T-helper 1 cell (primary cell): ENCODE measurements at regions not wholly inside any gene's neighbourhood (a gene's known extent, or its start where the extent isn't known, plus 50 kb on each side); places are given as distances from the start of the nearest gene placed in this dataset.
"Not testable (repeated sequence)": the region's sequence is repeated elsewhere in the genome, so short reads cannot be mapped to it uniquely, and the experiment has no call there.

Experiments used
- DNase-seq, 5 donors: peaks; one replicate each; pipeline ENCODE4 v3.0.0-alpha.2; 2012 to 2020

DNA sequence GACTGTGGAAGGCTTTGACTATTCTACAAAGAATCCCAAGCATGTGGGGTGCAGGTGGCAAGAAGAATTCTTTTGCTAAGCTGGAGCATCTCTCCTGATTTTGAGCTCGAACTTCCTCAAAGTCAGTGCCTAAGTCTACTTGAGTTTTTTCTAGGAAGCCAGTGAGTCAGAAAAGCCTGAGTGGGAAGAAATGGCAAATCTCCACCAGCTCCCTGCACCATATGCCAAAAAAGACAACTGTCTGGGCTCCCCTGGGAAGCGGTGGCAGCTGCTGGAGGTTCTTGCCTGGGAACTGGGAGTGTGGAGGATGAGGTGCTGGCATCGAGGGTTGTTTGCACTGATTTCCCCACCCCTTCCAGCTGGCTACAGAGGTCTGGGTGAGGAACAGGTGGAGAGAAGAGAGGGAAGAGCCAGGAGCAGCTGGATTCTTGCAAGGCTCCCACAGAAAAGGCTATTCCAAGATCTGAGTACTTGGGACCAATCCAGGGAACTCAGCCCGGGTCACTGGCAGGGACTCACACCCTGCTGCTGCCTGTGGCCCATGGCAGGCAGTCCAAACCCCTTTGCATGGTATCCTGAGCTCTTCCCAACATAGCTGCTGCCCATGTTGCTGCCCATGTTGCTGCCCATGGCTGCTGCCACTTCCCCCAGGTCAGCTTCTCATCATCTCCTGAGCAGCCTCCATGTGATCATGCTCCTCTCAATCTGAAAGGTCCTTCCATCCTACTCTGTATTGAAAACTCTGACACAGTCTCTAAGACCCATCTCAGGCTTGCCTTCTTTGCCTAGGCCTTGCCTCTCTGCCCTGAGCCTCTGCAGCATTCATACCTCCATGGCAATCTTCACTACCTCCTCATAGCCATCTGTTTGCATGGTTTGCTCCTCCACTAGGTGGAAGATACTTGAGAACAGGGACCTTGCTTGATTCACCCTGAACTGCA lies 128.3 kb upstream of the SPATS2L start:
- no peak for DNase-seq

DNA sequence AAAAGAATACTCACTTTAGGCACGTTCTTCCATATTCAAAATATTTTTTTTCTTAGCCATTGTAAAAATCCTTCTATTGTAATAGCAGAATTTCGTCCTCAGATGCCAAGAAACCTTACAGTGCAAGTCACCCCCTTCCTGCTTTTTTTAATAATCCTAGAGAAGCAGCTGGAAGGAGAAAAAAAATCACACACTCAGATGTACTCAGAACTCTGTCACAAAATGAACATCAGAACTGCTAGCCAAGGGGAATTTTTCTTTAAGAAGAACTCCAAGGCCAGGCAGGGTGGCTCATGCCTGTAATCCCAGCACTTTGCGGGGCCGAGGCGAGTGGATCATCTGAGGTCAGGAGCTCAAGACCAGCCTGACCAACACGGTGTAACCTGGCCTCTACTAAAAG lies 127.3 kb upstream of the SPATS2L start:
- no peak for DNase-seq

- DNase-seq: no peak
Measured at GRCh38 chr2:200180943-200181342, 125.5 kb upstream of the SPATS2L start.

- no peak for DNase-seq
Measured at GRCh38 chr2:200181755-200182154, 124.7 kb upstream of the SPATS2L start.

GRCh38 chr2:200184748-200185627 lies 121.5 kb upstream of the SPATS2L start:
- DNase-seq: no peak

DNA sequence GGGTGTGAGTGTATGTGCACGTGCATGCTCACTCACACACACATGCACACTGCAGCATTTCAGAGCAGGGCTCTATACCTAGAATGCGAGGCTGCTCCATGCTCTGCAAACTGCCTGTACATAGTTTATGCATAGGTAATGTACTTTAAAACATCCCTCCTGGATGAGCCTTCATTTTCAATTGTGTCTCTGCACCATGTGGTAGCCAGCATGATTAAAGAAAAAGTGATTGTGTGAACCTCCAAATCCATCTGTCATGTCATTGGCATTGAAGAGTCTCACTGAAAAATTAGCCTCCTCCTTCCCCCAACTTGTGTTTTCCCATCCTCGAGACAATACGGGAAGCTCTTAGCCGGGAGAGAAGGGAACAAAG lies 120.9 kb upstream of the SPATS2L start:
- DNase-seq: no peak

DNA sequence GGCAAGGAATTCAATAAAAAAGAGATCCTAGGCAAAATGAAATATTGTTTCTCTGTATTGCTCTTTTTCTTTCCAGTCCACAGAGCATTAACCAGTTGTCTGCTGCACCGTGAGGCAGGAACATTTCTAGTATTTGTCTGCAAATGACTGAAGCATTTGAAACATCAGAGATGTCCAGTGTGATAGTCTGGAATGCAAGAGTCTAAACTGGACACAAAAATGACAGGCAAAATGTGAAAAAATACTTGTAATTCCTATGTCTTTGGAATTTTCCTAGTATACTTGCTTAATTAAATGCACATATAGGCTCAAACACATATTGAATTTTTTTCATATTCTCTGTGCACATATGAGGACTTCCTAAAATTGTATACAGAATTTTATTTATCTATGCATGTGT lies 120.5 kb upstream of the SPATS2L start:
- no peak for DNase-seq

DNA sequence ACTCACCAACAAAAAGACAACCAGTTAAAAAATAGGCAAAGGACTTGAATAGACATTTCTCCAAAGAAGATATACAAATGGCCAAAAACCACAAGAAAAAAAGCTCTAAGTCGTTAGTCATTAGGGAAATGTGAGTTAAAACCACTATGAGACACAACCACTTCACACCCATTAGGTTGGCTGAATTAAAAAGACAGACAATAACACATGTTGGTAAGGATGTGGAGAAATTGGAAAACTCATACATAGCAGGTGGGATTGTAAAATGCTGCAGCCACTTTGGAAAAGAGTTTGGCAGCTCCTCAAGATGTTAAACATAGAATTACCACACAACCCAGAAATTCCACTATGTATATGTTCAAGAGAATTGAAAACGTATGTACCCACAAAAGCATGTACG lies 117.6 kb upstream of the SPATS2L start:
- DNase-seq: no peak

DNA sequence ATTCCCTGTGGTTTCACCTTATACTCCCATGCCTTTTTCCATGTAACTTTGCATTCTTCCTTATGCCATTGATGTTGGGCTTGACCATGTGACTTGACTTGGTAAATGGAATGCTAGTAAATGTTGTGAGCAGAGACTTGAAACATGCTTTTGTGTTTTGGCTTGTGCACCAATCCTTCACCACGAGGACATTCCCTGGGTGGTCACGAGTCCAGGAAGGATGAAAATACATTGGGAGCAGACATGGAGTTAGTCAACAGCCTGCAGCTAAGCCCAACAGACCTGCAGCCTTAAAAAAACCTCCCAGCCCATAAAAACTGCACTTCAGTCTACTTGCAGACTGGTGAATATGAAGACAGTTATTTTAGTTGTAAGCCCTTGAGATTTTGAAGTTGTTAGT lies 116.5 kb upstream of the SPATS2L start:
- DNase-seq: no peak

GRCh38 chr2:200193331-200193730 lies 113.2 kb upstream of the SPATS2L start:
- DNase-seq: no peak

GRCh38 chr2:200193791-200194190 lies 112.7 kb upstream of the SPATS2L start:
- no peak for DNase-seq

- no peak for DNase-seq
Measured at GRCh38 chr2:200194746-200195145, 111.7 kb upstream of the SPATS2L start.

DNA sequence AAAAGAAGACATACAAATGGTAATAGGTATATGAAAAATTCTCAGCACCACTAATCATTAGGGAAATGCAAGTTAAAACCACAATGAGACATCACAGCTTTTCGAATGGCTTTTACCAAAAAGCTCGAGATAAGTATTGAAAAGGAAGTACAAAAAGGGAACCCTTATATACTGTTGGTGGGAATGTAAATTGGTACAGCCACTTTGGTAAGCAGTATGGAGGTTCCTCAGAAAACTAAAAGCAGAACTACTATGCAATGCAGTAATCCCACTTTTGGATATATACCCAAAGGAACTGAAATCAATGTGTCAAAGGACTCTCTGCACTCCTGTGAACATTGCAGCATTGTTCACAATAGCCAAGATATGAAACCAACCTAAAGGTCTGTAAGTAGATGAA lies 107.5 kb upstream of the SPATS2L start:
- no peak for DNase-seq

DNA sequence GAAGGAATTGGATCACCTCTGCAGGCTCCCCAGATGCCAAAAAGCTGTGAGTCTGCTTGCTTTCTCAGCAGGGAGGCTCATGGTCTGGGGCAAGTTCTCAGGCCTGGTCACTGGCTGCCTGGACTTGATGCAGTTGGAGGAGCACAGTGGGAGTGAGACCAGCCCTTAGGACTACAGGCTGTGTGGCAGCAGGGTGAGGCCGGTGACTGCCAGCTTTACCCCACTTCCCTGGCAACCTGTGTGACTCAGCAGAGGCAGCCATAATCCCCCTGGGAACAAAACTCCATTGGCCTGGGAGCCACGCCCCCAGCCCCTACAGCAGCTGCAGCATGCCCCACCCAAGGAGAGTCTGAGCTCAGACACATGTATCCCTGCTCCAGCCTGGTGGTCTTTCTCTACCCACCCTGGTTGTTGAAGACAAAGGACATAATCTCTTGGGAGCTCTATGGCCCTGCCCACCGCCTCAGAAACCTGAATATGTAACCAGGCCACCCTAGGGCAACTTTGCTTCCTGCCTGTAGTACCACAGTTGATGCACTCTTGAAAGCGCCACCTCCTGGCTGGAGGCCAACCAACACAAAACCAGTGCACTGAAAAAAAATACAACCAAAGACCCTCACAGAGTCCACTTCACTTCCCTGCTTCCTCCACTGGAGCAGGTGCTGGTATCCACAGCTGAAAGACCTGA lies 106.8 kb upstream of the SPATS2L start:
- no peak for DNase-seq

DNA sequence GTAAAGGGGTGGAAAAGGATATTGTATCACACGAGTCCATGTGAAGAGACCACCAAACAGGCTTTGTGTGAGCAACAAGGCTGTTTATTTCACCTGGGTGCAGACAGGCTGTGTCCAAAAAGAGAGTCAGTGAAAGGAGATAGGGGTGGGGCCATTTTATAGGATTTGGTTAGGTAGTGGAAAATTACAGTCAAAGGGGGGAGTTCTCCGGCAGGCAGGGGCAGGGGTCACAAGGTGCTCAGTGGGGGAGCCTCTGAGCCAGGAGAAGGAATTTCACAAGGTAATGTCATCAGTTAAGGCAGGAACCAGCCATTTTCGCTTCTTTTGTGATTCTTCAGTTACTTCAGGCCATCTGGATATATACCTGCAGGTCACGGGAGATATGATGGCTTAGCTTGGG lies 104.7 kb upstream of the SPATS2L start:
- DNase-seq: not testable (repeated sequence)

- DNase-seq: no peak
Measured at GRCh38 chr2:200203381-200203827, 103.1 kb upstream of the SPATS2L start.

DNA sequence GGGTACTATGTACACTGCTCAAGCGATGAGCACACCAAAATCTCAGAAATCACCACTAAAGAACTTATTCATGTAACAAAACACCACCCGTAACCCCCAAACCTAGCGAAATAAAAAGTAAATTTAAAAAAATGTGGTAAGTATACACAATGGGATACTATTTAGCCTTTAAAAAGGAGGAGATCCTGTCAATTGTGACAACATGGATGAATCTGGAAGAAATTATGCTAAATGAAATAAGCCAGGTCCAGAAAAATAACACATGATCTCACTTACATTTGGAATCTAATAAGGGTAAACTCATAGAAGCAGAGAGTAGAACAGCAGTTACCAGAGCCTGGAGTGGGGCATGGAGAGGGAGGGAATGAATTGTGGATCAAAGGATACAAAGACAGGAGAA lies 98.5 kb upstream of the SPATS2L start:
- no peak for DNase-seq

DNA sequence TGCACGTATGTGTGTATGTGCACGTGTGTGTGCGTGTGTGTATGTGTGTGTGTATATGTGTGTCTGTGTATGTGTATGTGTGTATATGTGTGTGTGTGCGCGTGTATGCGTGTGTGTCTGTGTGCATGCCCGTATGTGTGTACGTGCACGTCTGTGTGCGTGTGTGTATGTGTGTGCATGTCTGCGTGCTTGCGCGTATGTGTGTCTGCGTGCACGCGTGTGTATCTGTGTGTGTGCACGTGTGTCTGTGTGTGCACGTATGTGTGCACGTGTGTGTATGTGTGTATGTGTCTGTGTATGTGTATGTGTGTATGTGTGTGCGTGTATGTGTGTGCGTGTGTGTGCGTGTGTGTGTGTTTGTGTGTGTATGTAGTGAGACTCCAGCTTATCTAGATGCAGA lies 97.5 kb upstream of the SPATS2L start:
- no peak for DNase-seq

- no peak for DNase-seq
Measured at GRCh38 chr2:200211643-200212042, 94.8 kb upstream of the SPATS2L start.

GRCh38 chr2:200212862-200213425 lies 93.5 kb upstream of the SPATS2L start:
- DNase-seq: no peak

GRCh38 chr2:200216310-200216709 lies 90.2 kb upstream of the SPATS2L start:
- no peak for DNase-seq

- DNase-seq: no peak
Measured at GRCh38 chr2:200217320-200217719, 89.2 kb upstream of the SPATS2L start.

GRCh38 chr2:200218645-200219044 lies 87.8 kb upstream of the SPATS2L start:
- DNase-seq: no peak
